ENCODE measurements at regions not wholly inside any gene's neighbourhood (a gene's known extent, or its start where the extent isn't known, plus 50 kb on each side); places are given as distances from the start of the nearest gene placed in this dataset.

DNA sequence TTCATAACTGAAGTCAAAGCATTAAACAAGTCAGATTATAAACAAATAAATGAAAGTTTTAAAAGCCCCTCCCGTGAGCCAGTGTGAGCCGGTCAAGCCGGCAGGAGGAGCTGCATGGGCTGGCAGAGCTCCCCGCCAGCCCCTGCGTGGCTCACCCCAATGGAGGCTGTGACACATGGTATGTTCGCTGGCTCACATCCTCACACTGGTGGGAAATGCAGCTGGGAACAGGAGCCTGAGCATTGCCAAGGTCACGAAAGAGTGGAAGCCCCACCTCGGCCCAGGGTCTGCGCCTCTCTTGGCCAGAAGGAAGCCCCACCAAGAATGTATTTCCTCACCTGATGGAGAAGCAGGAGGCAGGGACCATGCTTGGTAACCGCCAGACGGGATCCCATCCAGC is 261.7 kb upstream of the TCERG1L start:
- H3K4me3 ChIP-seq (ENCODE audit: low read depth, low read length), result no peak overlapping the region
- no peak for DNase-seq (ENCODE audit: low read depth)

DNA sequence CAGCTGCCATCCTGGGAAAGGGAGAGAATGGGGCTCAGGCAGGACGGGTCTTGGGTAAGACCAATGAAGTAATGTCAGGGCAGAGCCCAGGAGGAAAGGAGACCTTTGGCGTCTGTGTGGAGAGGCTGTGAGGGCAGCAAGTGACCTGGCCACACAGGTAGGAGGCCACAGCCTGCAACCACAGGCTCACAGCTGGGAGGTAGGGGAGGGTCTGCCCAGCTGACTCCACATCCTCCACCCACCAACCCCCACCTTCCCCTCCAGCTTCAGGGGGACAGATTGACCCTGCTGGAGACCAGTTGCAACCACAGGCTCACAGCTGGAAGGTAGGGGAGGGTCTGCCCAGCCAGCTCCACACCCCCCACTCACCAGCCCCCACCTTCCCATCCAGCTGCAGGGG is 262.2 kb upstream of the TCERG1L start:
- no peak overlapping the region for H3K4me3 ChIP-seq (ENCODE audit: low read depth, low read length)
- DNase-seq (ENCODE audit: low read depth), result no peak
- TF ChIP-seq, protein P1, sequence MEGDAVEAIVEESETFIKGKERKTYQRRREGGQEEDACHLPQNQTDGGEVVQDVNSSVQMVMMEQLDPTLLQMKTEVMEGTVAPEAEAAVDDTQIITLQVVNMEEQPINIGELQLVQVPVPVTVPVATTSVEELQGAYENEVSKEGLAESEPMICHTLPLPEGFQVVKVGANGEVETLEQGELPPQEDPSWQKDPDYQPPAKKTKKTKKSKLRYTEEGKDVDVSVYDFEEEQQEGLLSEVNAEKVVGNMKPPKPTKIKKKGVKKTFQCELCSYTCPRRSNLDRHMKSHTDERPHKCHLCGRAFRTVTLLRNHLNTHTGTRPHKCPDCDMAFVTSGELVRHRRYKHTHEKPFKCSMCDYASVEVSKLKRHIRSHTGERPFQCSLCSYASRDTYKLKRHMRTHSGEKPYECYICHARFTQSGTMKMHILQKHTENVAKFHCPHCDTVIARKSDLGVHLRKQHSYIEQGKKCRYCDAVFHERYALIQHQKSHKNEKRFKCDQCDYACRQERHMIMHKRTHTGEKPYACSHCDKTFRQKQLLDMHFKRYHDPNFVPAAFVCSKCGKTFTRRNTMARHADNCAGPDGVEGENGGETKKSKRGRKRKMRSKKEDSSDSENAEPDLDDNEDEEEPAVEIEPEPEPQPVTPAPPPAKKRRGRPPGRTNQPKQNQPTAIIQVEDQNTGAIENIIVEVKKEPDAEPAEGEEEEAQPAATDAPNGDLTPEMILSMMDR (conservative IDR thresholded peaks at IDR 0.05; ENCODE audit: low read depth, low read length), result no peak

More for the DNA sequence above, 261.7 kb upstream of the TCERG1L start:
- TF ChIP-seq, protein P1 (conservative IDR thresholded peaks at IDR 0.05; ENCODE audit: low read depth, low read length), result no peak

DNA sequence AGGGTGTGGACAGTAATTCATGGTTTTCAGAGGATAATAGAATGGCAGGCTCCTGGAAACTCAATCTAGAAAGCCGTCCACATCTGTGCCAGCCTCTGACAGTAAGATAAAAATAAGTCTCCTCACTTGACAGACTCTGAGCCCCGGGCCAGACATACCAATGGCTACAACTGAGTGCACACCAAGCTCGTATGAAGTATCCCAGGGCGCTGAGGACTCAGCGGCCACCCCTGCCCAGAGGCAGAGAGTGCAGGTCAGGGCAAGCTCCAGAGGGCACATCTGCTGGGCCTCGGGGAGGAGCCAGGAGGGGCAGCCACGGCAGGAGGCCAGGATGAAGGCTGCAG is 262.8 kb upstream of the TCERG1L start:
- DNase-seq (ENCODE audit: low read depth), result no peak
- TF ChIP-seq, protein P1 (conservative IDR thresholded peaks at IDR 0.05; ENCODE audit: low read depth, low read length), result no peak
- H3K4me3 ChIP-seq (ENCODE audit: low read depth, low read length), result no peak overlapping the region

DNA sequence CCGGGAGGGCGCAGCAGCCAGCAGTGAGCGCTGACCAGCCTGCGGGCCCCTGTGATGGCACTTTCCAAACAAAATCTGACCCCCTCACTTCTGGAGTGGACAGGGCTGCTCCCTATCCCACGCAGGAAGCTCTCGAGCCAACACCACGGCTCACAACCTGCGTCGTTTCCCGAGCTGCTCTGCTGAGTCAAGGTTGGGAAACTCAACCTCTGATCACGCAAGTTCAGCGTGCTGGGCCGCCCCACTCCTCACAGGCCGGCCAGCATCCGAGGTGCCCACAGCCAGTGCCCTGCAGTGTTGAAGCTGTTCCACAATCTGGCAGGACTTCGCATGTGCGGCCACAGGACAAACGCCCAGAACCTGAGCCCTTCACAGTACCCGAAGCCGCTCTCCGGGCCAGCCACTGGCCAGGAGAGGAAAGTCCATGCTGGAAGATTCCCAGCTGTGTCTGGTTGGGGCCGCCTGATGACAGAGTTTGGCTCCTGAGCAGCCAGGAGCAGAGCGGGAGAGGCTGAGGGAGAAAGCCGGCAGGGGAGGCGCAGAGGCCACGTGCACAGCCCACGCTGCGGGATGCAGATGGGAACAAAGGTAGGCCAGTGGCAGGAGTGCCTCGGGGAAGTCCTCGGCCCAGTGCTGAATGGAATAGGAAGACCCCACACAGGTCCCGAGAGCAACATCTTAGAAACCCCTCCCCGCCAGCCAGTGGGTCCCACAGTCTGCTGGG is 263.3 kb upstream of the TCERG1L start:
- TF ChIP-seq, protein P1 (conservative IDR thresholded peaks at IDR 0.05; ENCODE audit: low read depth, low read length), result no peak
- DNase-seq (ENCODE audit: low read depth), result no peak
- H3K4me3 ChIP-seq (ENCODE audit: low read depth, low read length), result no peak overlapping the region

DNA sequence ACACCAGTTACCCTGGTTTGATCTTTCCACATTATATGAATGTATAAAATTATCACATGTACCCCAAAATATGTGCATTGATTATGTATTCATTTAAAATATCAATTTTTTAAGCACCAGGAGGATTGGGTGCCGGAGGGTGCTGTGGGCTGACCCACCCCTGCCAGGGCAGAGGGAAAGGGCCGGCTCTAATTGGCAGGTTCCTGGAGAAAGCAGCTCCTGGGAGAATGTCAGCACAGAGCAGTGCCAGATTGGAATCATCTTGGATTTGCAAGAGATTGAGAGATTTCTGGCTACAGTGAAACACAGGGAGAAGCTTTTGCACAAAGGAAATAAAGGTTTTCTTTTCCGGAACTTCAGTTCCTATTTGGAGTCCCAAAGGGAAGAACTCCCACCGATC is 264.4 kb upstream of the TCERG1L start:
- no peak overlapping the region for H3K4me3 ChIP-seq (ENCODE audit: low read depth, low read length)
- no peak for DNase-seq (ENCODE audit: low read depth)
- TF ChIP-seq, protein P1 (conservative IDR thresholded peaks at IDR 0.05; ENCODE audit: low read depth, low read length), result no peak

DNA sequence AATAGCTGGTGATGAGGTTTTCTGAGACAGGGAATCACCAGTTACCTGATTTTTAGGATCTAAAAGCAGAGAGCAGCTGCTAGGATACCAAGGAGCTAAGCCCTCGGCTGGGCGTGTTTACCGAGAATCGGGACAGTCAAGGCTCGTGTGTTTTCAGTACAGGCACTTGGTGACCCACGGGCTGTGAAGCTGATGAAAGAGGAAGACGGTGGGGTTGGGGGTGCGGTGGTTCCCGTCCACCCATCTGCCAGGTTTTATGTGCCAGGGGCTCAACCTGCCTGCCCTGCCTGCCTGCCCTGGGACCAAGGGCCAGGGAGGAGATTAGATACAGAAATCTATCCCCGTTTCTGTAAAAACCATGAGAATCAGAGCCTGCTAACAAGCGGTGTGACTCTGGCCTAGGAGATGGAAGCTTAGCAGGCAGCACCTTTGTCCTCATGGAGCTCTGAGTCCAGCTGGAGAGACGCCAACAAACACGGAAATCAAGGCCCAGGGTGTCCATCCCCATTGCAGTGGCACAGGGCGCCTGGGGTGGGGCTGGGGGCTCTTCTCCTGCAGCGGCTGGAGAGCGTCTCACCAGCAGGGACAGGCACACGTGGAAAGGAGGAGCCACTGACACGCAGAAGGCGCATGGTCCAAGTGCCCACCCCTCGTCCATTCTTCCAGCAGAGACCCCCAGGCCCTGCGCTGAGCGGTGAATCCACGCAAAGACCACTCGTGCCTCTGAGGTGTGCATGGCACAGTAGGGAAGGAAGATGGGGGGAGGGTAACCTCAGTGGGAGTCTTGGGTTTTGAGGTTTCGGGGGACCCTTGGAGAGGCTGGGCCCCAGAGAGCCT is 265.0 kb upstream of the TCERG1L start:
- no peak overlapping the region for H3K4me3 ChIP-seq (ENCODE audit: low read depth, low read length)
- TF ChIP-seq, protein P1 (conservative IDR thresholded peaks at IDR 0.05; ENCODE audit: low read depth, low read length), result no peak
- no peak for DNase-seq (ENCODE audit: low read depth)

All from epithelial cell of proximal tubule (primary cell).